ENCODE measurements at regions not wholly inside any gene's neighbourhood (a gene's known extent, or its start where the extent isn't known, plus 50 kb on each side); places are given as distances from the start of the nearest gene placed in this dataset.

- TF ChIP-seq POLR2AphosphoS5 (IDR thresholded peaks at IDR 0.05; ENCODE audit: borderline replicate concordance, low read depth, low read length) (no peak), EZH2 (IDR thresholded peaks at IDR 0.05) (no peak), FOXP2 (optimal IDR thresholded peaks at IDR 0.05; ENCODE audit: control extremely low read depth, extremely low read length, insufficient read depth) (no peak)
Measured at GRCh38 chr4:79684516-79684915, 276.5 kb upstream of the GK2 start.

Measured in SK-N-MC (cell line).